Effector memory CD8-positive, alpha-beta T cell (primary cell): ENCODE measurements at regions not wholly inside any gene's neighbourhood (a gene's known extent, or its start where the extent isn't known, plus 50 kb on each side); places are given as distances from the start of the nearest gene placed in this dataset.
A peak's percentile ranks its signal among the peaks of the same experiment; 100 is the strongest.

ENCODE experiments used
- ATAC-seq: fragments of 150-1000 bp; cut with Tn5 transposase; replicated peaks from 2 replicates; pipeline ENCODE4 v1.10.0; 2021; ENCODE audit warnings: mild to moderate bottlenecking, moderate library complexity
- DNase-seq, 3 experiments: peaks; one replicate each; pipeline ENCODE4 v3.0.0; 2021
- H3K27ac Mint-ChIP-seq, 2 donors: one replicate each; pipeline ENCODE4 v1.8.0; 2022; ENCODE audit warnings: mild to moderate bottlenecking in 2 of 2, mixed read lengths in 2 of 2, moderate library complexity in 2 of 2
- H3K27me3 Mint-ChIP-seq, 2 donors: one replicate each; pipeline ENCODE4 v1.8.0; 2022; ENCODE audit warnings: mixed read lengths in 2 of 2
- H3K36me3 Mint-ChIP-seq: one replicate; pipeline ENCODE4 v1.8.0; 2022; ENCODE audit warnings: mild to moderate bottlenecking, moderate library complexity, mixed read lengths; ENCODE audit not compliant: insufficient read depth
- H3K4me1 Mint-ChIP-seq, 2 donors: one replicate each; pipeline ENCODE4 v1.8.0; 2022; ENCODE audit warnings: low read depth in 2 of 2, mixed read lengths in 2 of 2
- H3K4me3 Mint-ChIP-seq, 2 donors: one replicate each; pipeline ENCODE4 v1.8.0; 2022; ENCODE audit warnings: mild to moderate bottlenecking in 2 of 2, mixed read lengths in 2 of 2, moderate library complexity in 2 of 2
- H3K9me3 Mint-ChIP-seq, 2 donors: one replicate each; pipeline ENCODE4 v1.8.0; 2022; ENCODE audit warnings: mixed read lengths in 2 of 2

DNA sequence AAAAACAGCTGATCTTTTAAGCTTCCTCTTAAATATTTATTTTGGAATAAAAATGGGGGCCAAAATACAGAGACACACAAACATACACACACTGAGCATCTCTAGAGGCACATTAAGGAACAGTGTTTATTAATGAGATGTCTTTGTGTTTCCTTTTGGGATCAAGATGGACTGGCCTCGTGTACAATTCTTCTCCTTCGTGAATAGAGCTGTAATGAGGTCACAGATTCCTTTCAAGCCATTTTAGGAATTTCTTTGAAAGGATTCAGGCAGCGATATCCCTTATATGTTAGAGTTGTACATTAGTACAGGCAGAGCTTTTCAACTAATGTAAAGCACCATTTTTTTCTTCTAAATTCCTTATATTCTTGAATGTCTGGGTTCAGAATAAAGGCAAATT, 295.7 kb downstream of the CHRM3 start:
- Mint-ChIP-seq H3K9me3 (peaks cover 0 to 4% of the 10 kb centered on the region in 2 donors), H3K27me3 (no peaks in the 10 kb centered on the region), H3K36me3 (no peaks in the 10 kb centered on the region), H3K4me3 (no peak overlapping the region), H3K4me1 (no peaks in the 10 kb centered on the region), H3K27ac (no peak overlapping the region)
- ATAC-seq = no peak
- no peak for DNase-seq

DNA sequence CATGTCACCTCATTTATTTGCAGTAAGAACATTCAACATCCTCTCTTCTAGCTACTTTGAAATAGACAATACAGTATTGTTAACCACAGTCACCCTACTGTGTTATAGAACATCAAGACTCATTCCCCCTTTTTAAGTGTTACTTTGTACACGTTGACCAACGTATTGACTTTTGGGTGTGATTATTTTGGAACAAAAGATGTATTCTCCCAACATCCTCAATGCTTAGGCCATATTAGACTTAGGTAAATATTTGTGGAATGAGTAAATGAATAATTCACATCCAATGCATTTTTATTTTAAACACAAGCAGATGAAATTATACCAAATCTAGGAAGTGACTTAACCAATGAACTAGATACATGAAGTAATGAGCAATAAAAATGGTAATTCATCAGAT, 296.6 kb downstream of the CHRM3 start:
- no peak overlapping the region for H3K27ac Mint-ChIP-seq
- no peak overlapping the region for H3K4me3 Mint-ChIP-seq
- DNase-seq (no peak), ATAC-seq (no peak)
- H3K9me3 Mint-ChIP-seq = peaks cover 0 to 4% of the 10 kb centered on the region in 2 donors
- H3K27me3 Mint-ChIP-seq = no peaks in the 10 kb centered on the region
- no peaks in the 10 kb centered on the region for H3K4me1 Mint-ChIP-seq
- no peaks in the 10 kb centered on the region for H3K36me3 Mint-ChIP-seq

GRCh38 chr1:239686386-239686785, 300.0 kb downstream of the CHRM3 start:
- ATAC-seq = no peak
- H3K27ac Mint-ChIP-seq = no peak overlapping the region
- H3K27me3 Mint-ChIP-seq = no peaks in the 10 kb centered on the region
- no peak overlapping the region for H3K4me3 Mint-ChIP-seq
- no peaks in the 10 kb centered on the region for H3K4me1 Mint-ChIP-seq
- DNase-seq = no peak
- H3K36me3 Mint-ChIP-seq = no peaks in the 10 kb centered on the region
- H3K9me3 Mint-ChIP-seq = no peaks in the 10 kb centered on the region

DNA sequence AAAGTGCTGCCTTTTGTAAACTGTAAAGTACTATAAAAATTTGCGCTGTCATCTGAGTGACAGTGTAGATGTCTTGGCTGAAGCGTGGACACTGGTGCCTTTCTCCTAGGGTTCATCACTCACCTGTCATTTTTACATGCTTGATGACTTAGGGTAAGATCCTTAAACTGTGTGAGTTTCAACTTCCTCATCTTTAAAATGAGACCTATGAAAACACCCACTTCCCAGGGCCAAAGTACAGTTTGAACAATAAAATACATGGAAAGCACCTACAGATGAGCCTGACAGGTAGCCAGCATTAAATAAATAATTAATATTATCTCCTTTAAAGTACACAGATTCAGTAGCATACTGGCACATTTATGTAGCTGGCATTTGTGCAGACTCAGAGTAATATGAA, 309.9 kb downstream of the CHRM3 start:
- no peaks in the 10 kb centered on the region for H3K4me1 Mint-ChIP-seq
- DNase-seq (no peak), ATAC-seq (no peak)
- H3K27me3 Mint-ChIP-seq = no peaks in the 10 kb centered on the region
- no peaks in the 10 kb centered on the region for H3K36me3 Mint-ChIP-seq
- H3K9me3 Mint-ChIP-seq = no peaks in the 10 kb centered on the region
- no peak overlapping the region for H3K27ac Mint-ChIP-seq
- H3K4me3 Mint-ChIP-seq = no peak overlapping the region

GRCh38 chr1:239700667-239701066, 314.3 kb downstream of the CHRM3 start:
- H3K27me3 Mint-ChIP-seq = no peaks in the 10 kb centered on the region
- DNase-seq (no peak), ATAC-seq (no peak)
- no peak overlapping the region for H3K27ac Mint-ChIP-seq
- no peaks in the 10 kb centered on the region for H3K4me1 Mint-ChIP-seq
- H3K36me3 Mint-ChIP-seq = no peaks in the 10 kb centered on the region
- no peak overlapping the region for H3K4me3 Mint-ChIP-seq
- H3K9me3 Mint-ChIP-seq = peaks cover 0 to 2% of the 10 kb centered on the region in 2 donors

- Mint-ChIP-seq H3K4me3 (no peak overlapping the region), H3K4me1 (no peaks in the 10 kb centered on the region), H3K27ac (no peak overlapping the region), H3K36me3 (no peaks in the 10 kb centered on the region), H3K9me3 (peaks cover 0 to 2% of the 10 kb centered on the region in 2 donors), H3K27me3 (no peaks in the 10 kb centered on the region)
- ATAC-seq = no peak
- no peak for DNase-seq
These were observed 316.7 kb downstream of the CHRM3 start for GRCh38 chr1:239703075-239703474.

DNA sequence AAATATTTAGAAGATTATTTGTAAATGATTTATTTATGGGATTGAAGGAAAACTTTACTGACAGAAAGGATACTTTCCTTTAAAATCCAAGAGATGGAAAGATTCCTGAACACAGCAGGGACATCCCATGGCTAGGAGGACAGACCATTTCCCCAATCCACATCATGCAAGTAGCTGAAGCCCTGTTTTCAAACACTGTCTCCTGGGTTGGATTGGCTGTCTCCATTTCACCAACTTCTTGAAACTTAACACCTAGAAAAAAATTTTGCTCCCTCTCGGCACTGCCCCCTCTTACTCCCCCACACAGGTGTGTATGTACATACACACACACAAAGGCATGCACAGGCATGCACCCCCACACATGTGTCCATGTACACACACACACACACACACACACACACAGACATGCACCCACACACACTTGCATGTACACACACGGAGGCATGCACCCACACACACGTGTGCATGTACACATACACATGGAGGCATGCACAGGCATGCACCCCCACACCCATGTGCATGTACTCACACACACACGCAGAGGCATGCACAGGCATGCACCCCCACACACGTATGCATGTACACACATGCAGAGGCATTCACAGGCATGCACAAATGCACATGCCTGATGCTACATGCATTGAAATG, 320.0 kb downstream of the CHRM3 start:
- peaks cover 0 to 2% of the 10 kb centered on the region in 2 donors for H3K9me3 Mint-ChIP-seq
- no peak overlapping the region for H3K4me3 Mint-ChIP-seq
- DNase-seq (no peak), ATAC-seq (no peak)
- H3K4me1 Mint-ChIP-seq = no peaks in the 10 kb centered on the region
- H3K27me3 Mint-ChIP-seq = no peaks in the 10 kb centered on the region
- no peak overlapping the region for H3K27ac Mint-ChIP-seq
- H3K36me3 Mint-ChIP-seq = no peaks in the 10 kb centered on the region

GRCh38 chr1:239707615-239708014, 321.2 kb downstream of the CHRM3 start:
- no peaks in the 10 kb centered on the region for H3K27me3 Mint-ChIP-seq
- H3K4me3 Mint-ChIP-seq = no peak overlapping the region
- no peaks in the 10 kb centered on the region for H3K36me3 Mint-ChIP-seq
- no peak for DNase-seq
- no peaks in the 10 kb centered on the region for H3K4me1 Mint-ChIP-seq
- peaks cover 0 to 5% of the 10 kb centered on the region in 2 donors for H3K9me3 Mint-ChIP-seq
- H3K27ac Mint-ChIP-seq = no peak overlapping the region
- ATAC-seq = no peak

DNA sequence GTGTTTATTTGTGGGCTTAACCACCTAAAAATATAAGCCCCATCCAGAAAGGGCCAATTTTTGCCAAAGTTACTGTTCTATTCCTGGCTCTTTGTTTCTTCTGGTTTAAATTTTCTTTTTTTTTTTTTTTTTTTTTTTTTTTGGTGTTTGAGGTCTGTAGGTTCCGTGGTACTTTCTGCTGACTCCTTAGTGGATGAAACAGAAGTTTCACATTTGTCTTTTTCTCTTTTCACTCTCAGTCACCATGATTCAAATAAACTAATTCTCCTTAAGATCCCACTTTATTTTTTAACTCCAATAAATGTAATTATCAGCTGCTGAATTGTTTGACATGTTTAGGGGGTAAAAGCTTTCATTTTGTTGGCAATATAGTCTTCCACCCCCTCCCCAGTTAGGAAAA, 322.3 kb downstream of the CHRM3 start:
- H3K9me3 Mint-ChIP-seq = peaks cover 0 to 5% of the 10 kb centered on the region in 2 donors
- H3K27ac Mint-ChIP-seq = no peak overlapping the region
- no peak for ATAC-seq
- no peak for DNase-seq
- no peaks in the 10 kb centered on the region for H3K27me3 Mint-ChIP-seq
- no peaks in the 10 kb centered on the region for H3K36me3 Mint-ChIP-seq
- H3K4me1 Mint-ChIP-seq = no peaks in the 10 kb centered on the region
- no peak overlapping the region for H3K4me3 Mint-ChIP-seq

DNA sequence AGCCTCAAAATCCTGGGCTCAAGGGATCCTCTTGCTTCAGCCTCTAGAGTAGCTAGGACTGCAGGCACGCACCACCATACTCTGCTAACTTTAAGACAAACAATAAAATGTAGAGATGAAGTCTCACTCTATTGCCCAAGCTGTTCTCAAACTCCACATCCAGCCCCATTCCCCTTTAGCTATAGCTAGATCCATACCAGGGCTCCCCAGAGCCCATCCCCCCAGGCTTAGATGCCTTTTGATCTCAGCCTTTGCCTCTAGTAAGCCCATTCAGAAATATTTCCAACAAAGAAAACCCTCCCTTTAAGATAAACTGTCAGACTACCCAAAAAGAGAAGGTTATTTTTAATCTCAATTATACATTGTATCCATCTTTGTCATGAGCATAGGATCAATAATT, 325.4 kb downstream of the CHRM3 start:
- no peaks in the 10 kb centered on the region for H3K36me3 Mint-ChIP-seq
- no peaks in the 10 kb centered on the region for H3K27me3 Mint-ChIP-seq
- ATAC-seq (no peak), DNase-seq (no peak)
- H3K4me3 Mint-ChIP-seq = no peak overlapping the region
- H3K9me3 Mint-ChIP-seq = peaks cover 0 to 3% of the 10 kb centered on the region in 2 donors
- no peak overlapping the region for H3K27ac Mint-ChIP-seq
- H3K4me1 Mint-ChIP-seq = no peaks in the 10 kb centered on the region

GRCh38 chr1:239717097-239717917, 330.9 kb downstream of the CHRM3 start:
- H3K27ac Mint-ChIP-seq = peak overlapping the region in 1 of 2 donors; percentile 77
- no peaks in the 10 kb centered on the region for H3K36me3 Mint-ChIP-seq
- no peaks in the 10 kb centered on the region for H3K9me3 Mint-ChIP-seq
- H3K4me1 Mint-ChIP-seq = peaks cover 22 to 36% of the 10 kb centered on the region in 2 donors
- no peak for ATAC-seq
- DNase-seq = no peak
- H3K27me3 Mint-ChIP-seq = no peaks in the 10 kb centered on the region
- peak overlapping the region; percentile 76 to 80 for H3K4me3 Mint-ChIP-seq

- H3K36me3 Mint-ChIP-seq = no peaks in the 10 kb centered on the region
- peaks cover 23 to 37% of the 10 kb centered on the region in 2 donors for H3K4me1 Mint-ChIP-seq
- H3K27ac Mint-ChIP-seq = peak overlapping the region in 1 of 2 donors; percentile 77
- H3K27me3 Mint-ChIP-seq = no peaks in the 10 kb centered on the region
- no peak for ATAC-seq
- DNase-seq = no peak
- no peaks in the 10 kb centered on the region for H3K9me3 Mint-ChIP-seq
- H3K4me3 Mint-ChIP-seq = peak overlapping the region; percentile 76 to 80
These were observed 331.5 kb downstream of the CHRM3 start for GRCh38 chr1:239717918-239718184.

GRCh38 chr1:239718571-239718970, 332.2 kb downstream of the CHRM3 start:
- peaks cover 23 to 37% of the 10 kb centered on the region in 2 donors for H3K4me1 Mint-ChIP-seq
- peak overlapping the region; percentile 76 to 80 for H3K4me3 Mint-ChIP-seq
- no peak for ATAC-seq
- no peaks in the 10 kb centered on the region for H3K27me3 Mint-ChIP-seq
- no peak for DNase-seq
- peak overlapping the region; percentile 20 to 91 for H3K27ac Mint-ChIP-seq
- H3K36me3 Mint-ChIP-seq = no peaks in the 10 kb centered on the region
- no peaks in the 10 kb centered on the region for H3K9me3 Mint-ChIP-seq

DNA sequence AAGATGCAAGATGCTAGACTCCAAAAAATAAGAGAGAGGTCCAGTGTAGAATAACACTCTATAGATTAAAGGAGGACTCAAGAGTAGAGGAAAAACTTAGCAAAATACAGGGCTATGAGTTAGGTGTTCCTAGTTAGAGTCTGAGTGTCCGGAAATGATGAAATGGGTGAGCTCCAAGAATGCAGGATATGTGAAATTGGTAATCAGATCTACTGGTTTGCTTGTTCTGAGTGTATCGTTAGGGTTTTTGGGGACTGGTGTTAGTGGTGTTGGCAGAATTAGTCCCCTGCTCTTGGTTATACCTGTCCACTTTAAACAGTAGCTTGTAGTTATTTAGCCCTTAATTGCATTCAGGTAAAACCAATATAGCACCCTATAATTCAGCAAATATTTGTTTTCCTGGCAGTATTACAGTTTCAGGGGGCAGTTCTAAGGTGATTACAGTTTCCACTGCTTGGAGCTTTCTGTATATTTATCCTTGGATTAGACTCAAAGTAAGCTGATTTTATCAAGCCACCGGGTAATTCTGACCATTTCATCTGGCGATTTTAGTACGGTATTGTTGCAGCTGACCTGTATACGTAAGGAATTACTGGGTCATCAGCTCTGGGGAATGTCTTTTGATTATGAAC, 332.7 kb downstream of the CHRM3 start:
- H3K27ac Mint-ChIP-seq = peak overlapping the region; percentile 20 to 91
- DNase-seq = no peak
- H3K9me3 Mint-ChIP-seq = no peaks in the 10 kb centered on the region
- no peaks in the 10 kb centered on the region for H3K27me3 Mint-ChIP-seq
- peaks cover 23 to 37% of the 10 kb centered on the region in 2 donors for H3K4me1 Mint-ChIP-seq
- H3K36me3 Mint-ChIP-seq = no peaks in the 10 kb centered on the region
- ATAC-seq = peak; percentile 44
- peak overlapping the region; percentile 76 to 80 for H3K4me3 Mint-ChIP-seq
